GM19463 (cell line): ENCODE measurements at regions not wholly inside any gene's neighbourhood (a gene's known extent, or its start where the extent isn't known, plus 50 kb on each side); places are given as distances from the start of the nearest gene placed in this dataset.

ENCODE experiments used
- ATAC-seq: cut with Tn5 transposase; IDR thresholded peaks from one replicate; pipeline ENCODE4 v1.9.1; 2021; ENCODE audit warnings: mild to moderate bottlenecking, moderate library complexity; ENCODE audit not compliant: unreplicated experiment

DNA sequence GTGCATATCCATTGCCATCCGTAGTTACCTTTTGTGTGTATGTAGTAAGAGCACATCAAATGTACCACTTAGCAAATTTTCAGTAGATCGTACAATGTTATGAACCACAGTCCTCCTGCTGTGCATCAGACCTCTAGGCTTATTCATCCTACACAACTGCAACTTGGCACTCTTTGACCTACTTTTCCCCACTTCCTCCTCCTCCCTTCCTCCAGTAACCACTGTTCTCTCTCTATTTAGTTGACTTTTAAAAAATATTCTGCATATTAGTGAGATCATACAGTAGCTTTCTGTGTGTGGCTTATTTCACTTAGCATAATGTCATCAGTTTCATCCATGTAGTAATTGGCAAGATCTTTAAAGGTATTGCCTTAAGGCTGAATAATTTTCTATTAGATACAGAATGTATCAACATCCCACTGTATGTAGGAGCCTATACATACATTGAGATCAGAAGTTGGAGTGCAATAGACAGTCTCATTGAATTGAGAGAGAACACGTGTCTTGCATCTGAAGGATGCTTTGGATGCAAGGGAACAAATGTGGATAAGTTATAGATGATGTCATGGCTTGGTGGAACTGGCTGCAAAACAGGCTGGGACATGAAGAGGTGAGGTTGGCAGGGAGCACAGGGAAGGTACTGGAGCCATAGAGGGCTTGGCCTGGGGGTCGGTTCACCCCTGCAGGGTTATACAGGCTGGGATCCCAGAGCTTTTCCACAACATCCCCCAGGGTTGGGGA is 83.0 kb upstream of the FAM180A start:
- no peak for ATAC-seq

DNA sequence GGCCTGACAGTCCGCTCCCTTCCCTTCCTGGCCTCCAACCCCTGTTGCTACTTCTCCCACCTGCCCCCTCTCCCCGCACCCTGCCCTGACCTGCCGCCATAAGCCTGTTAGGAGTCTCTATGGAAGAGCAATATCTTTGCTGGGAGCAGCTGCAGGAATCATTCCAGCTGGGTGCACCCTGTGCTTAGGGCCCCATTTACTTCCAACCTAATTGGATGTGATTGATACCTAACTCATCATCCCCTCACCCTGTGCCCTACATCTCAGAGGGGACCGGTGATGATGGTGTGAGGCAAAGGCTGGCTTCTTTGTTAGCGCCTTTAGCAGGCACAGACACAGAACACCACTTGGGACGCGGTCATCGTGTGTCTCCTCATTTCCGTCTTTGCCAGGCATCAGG is 80.0 kb upstream of the FAM180A start:
- ATAC-seq: no peak

DNA sequence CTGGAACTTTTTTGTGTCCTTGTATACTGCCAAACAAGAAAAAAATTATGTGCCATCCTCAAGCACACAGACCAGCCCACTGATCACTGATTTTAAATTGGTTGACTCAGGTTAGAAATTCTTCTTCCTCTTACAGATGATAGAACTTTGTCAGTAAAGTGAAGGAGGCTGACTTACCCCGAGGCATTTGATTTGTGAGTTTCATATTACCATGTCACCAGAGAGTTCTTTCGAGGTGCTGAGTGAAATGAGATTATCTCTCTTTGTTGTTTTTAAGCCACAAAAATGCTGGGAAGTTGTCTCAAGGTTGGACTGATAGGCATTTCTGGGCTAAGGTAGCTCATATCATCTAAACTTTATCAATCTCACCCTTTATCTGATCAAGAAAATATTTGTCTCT is 78.8 kb upstream of the FAM180A start:
- ATAC-seq: no peak

DNA sequence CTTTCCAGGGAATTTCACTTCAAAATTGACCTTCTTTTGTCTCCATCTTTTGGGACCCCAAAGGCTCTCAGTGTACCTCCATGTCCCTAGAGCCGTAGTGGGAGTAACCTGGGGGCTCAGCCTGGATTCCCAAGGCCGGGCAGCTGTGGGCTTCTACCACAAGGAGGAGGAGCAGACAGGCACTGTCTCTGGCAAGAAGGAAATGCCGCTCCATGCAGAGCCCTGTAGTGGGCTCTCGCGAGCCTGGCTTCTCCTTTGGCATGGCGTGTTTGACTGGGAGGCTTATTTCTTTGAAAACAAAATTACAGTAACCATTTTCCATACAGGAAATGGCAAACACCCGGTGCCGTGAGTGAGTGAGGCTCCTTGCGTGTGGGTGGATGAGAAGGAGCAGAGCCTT is 76.8 kb upstream of the FAM180A start:
- no peak for ATAC-seq

DNA sequence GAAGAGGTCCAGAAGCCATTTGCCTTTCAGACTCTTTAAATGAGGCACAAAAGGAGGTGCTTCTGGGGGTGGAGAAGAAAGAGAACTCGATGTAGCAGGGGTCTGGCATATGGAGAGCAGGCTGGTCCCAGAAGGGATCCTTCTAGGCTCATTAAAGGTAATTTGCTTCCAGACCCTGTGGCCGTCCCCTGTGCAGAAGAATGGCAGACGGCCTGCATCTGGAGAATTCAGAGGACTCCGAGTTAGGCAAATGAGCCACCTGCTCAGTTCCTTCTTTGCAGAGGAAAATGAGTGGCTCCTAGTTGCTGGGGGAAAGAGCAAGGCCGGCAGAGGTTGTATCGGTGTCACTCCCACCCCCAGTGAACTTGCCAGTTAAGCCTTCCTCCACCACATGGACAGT is 73.8 kb upstream of the FAM180A start:
- ATAC-seq: no peak

GRCh38 chr7:135817583-135817982 is 69.0 kb upstream of the FAM180A start:
- no peak for ATAC-seq

- no peak for ATAC-seq
Measured at GRCh38 chr7:135815033-135815432, 66.4 kb upstream of the FAM180A start.

GRCh38 chr7:135812148-135812547 is 63.5 kb upstream of the FAM180A start:
- ATAC-seq: no peak

DNA sequence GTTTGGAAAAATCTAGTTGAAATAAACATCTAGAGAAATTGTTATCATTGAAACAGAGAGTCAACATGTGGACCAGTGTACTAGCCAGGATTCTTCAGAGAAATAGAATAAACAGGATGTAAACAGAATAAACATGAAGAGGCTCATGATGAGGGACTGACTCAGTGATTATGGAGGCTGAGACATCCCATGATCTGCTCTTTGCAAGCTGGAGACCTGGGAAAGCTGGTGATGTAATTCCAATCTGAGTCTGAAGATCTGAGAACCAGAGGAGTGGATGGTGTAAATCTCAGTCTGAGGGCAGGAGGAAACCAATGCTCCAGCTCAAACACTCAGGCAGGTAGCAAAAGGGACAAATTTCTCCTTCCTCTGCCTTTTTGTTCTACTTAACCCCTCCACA is 62.9 kb upstream of the FAM180A start:
- no peak for ATAC-seq

- no peak for ATAC-seq
Measured at GRCh38 chr7:135808206-135808605, 59.6 kb upstream of the FAM180A start.

- no peak for ATAC-seq
Measured at GRCh38 chr7:135803143-135803542, 54.5 kb upstream of the FAM180A start.

DNA sequence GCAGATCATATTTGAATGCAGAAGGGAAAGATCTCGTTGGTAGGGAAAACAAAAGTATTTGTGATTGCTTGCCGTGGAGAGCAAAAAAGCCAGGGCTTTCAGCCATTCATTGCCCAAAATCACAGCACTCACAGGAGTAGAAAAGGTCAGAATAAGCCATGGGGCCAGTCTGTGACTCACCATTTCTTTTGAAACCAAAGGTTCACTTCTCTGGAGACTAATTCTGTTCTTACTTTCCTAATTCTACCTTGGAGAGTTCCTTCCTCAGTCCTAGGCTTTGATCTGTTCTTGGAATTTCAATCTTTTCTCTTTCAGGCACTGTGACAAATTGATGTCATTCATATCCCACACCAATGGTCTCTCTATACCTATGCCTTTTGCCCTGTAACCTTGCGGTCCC is 54.1 kb upstream of the FAM180A start:
- no peak for ATAC-seq

- no peak for ATAC-seq
Measured at GRCh38 chr7:135801877-135802276, 53.3 kb upstream of the FAM180A start.

- peak; percentile 44 for ATAC-seq
Measured at GRCh38 chr7:135801045-135801693, 52.6 kb upstream of the FAM180A start.

DNA sequence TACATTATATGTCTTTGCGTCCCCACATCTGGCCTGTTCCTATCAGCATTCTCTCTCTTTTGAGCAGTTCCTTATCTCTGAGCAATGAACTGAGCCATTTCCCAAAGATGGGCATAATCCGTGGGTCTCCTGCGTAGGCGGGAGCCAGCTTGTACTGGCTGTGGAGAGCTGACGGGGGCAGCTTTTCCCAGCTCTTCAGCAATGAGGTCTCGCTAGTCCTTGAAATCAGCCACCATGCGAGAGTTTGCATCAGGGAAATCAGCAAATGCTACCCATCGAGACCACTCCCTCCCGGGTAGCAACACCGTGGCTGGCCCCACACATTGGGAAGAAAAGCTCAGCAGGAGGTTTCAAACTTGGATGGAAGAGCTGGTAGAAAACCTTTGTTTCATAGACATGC is 51.9 kb upstream of the FAM180A start:
- ATAC-seq: no peak

DNA sequence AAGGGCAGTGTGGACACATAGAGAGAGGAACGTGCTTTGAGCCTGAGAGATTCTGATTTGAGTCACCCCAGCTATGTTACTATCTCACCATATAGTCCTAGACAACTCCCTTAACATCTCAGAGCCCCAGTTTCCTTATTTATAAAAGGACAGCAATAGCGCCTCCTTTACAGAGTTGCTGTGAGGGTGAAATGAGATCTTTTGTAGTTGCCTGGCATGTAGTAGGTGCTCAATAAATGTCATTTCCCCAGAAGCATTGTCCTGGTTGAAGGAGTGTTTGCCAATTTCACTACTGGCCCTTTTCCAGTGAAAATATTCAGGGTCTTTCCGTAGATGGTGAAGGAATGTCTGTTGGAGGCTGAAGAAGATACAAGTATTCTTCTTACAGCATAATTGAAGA is 51.3 kb upstream of the FAM180A start:
- no peak for ATAC-seq
